ENCODE measurements at regions not wholly inside any gene's neighbourhood (a gene's known extent, or its start where the extent isn't known, plus 50 kb on each side); places are given as distances from the start of the nearest gene placed in this dataset.

GRCh38 chr13:104657196-104657595, 1591.0 kb upstream of the SLC10A2 start:
- no peak for TF ChIP-seq EZH2phosphoT487 (IDR thresholded peaks at IDR 0.05; ENCODE audit: insufficient read depth, low read depth)
- TF ChIP-seq EZH2 (IDR thresholded peaks at IDR 0.05; ENCODE audit: insufficient read depth, poor library complexity, severe bottlenecking) = no peak
